ENCODE measurements at regions not wholly inside any gene's neighbourhood (a gene's known extent, or its start where the extent isn't known, plus 50 kb on each side); places are given as distances from the start of the nearest gene placed in this dataset.

DNA sequence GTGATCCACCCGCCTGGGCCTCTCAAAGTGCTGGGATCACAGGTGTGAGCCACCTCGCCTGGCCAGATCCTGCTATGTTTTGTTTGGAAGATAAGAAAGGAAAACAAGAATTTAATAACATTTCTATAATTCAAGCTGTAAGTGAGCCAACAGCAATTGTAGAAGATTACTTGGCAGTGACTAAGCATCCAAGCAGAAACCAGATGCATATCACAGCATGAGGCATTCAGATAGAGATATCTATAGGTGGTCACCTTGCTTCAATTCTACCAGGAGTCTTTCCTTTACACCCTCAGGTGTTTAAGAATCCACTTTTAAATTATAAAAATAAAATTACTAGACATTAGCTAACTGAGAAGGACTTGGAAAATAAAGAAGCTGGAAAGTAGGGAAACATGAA is 83.9 kb upstream of the ATF7IP start:
- Histone ChIP-seq H3K9ac (ENCODE audit: low read depth in 1 of 2, low read length in 2 of 2) (no peak overlapping the region), H3K9me3 (ENCODE audit: control insufficient read depth in 4 of 4, low read length in 3 of 4) (no peaks in the 10 kb centered on the region), H3K4me3 (ENCODE audit: low read depth in 1 of 3, low read length in 3 of 3) (no peak overlapping the region), H3K36me3 (ENCODE audit: control insufficient read depth in 4 of 4, insufficient read depth in 3 of 4, low read depth in 1 of 4, low read length in 3 of 4) (no peaks in the 10 kb centered on the region), H3K27me3 (ENCODE audit: control insufficient read depth in 4 of 4, insufficient read depth in 4 of 4, low read length in 3 of 4) (no peaks in the 10 kb centered on the region), H3K4me1 (ENCODE audit: control insufficient read depth in 4 of 4, insufficient read depth in 4 of 4, low read length in 3 of 4) (no peaks in the 10 kb centered on the region), H3K27ac (ENCODE audit: low read depth in 1 of 2, low read length in 2 of 2) (no peak overlapping the region)
- no peak for TF ChIP-seq EGR1 (IDR thresholded peaks at IDR 0.05; ENCODE audit: low read depth in 2 of 2)
- TF ChIP-seq, protein P1, sequence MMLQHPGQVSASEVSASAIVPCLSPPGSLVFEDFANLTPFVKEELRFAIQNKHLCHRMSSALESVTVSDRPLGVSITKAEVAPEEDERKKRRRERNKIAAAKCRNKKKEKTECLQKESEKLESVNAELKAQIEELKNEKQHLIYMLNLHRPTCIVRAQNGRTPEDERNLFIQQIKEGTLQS (IDR thresholded peaks at IDR 0.05), result no peak
- TF ChIP-seq, protein P2, sequence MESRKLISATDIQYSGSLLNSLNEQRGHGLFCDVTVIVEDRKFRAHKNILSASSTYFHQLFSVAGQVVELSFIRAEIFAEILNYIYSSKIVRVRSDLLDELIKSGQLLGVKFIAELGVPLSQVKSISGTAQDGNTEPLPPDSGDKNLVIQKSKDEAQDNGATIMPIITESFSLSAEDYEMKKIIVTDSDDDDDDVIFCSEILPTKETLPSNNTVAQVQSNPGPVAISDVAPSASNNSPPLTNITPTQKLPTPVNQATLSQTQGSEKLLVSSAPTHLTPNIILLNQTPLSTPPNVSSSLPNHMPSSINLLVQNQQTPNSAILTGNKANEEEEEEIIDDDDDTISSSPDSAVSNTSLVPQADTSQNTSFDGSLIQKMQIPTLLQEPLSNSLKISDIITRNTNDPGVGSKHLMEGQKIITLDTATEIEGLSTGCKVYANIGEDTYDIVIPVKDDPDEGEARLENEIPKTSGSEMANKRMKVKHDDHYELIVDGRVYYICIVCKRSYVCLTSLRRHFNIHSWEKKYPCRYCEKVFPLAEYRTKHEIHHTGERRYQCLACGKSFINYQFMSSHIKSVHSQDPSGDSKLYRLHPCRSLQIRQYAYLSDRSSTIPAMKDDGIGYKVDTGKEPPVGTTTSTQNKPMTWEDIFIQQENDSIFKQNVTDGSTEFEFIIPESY (IDR thresholded peaks at IDR 0.05), result no peak
- TF ChIP-seq, protein P3, sequence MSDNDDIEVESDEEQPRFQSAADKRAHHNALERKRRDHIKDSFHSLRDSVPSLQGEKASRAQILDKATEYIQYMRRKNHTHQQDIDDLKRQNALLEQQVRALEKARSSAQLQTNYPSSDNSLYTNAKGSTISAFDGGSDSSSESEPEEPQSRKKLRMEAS (IDR thresholded peaks at IDR 0.05), result no peak
- no peak for TF ChIP-seq SP1 (IDR thresholded peaks at IDR 0.05)
- TF ChIP-seq, protein P4, sequence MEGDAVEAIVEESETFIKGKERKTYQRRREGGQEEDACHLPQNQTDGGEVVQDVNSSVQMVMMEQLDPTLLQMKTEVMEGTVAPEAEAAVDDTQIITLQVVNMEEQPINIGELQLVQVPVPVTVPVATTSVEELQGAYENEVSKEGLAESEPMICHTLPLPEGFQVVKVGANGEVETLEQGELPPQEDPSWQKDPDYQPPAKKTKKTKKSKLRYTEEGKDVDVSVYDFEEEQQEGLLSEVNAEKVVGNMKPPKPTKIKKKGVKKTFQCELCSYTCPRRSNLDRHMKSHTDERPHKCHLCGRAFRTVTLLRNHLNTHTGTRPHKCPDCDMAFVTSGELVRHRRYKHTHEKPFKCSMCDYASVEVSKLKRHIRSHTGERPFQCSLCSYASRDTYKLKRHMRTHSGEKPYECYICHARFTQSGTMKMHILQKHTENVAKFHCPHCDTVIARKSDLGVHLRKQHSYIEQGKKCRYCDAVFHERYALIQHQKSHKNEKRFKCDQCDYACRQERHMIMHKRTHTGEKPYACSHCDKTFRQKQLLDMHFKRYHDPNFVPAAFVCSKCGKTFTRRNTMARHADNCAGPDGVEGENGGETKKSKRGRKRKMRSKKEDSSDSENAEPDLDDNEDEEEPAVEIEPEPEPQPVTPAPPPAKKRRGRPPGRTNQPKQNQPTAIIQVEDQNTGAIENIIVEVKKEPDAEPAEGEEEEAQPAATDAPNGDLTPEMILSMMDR (IDR thresholded peaks at IDR 0.05; ENCODE audit: low read depth, low read length, missing input control), result no peak
- TF ChIP-seq YY1 (IDR thresholded peaks at IDR 0.05), result no peak
- DNase-seq (ENCODE audit: low spot score), result no peak
- 95% methylated on average over 2 of the region's 2 CpGs for WGBS

DNA sequence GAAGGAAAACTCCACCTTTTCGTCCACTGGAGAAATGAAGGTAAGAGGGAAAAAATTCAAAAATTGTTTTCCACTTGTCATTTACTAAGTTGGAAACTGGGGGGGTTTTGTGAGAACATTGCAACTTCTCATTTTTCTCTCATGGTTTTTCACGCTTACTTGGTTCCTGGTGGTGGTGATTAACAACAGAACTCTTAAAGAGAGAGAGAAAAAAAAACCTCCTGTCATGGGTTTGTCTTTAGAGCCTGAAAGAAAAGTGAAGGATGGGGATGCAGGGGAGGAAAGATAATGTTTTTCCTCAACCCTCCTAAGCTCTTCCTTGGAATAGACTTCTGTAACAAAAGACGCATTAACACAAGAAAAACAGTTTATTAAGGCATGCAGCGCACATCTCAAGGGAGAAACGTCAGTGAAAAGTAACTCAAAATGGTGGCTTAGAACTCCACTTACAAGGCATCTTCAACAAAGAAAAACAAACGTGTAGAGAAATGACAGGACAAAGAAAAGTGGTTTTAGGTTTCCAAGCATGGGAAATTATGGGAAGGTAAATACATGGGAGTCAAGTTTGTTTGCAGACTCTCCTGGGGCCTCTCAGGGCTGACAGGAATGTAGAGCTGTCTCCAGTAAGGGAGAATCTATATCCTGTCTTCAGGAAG is 81.9 kb upstream of the ATF7IP start:
- H3K36me3 ChIP-seq (ENCODE audit: control insufficient read depth in 4 of 4, insufficient read depth in 3 of 4, low read depth in 1 of 4, low read length in 3 of 4), result no peaks in the 10 kb centered on the region
- H3K27ac ChIP-seq (ENCODE audit: low read depth in 1 of 2, low read length in 2 of 2), result no peak overlapping the region
- TF ChIP-seq RXRA (IDR thresholded peaks at IDR 0.05), result no peak
- TF ChIP-seq, protein P2 (IDR thresholded peaks at IDR 0.05), result no peak
- H3K9me3 ChIP-seq (ENCODE audit: control insufficient read depth in 4 of 4, low read length in 3 of 4), result peaks cover 0 to under 1% (median 0%) of the 10 kb centered on the region in 4 donors
- no peak overlapping the region for H3K4me3 ChIP-seq (ENCODE audit: low read depth in 1 of 3, low read length in 3 of 3)
- no peaks in the 10 kb centered on the region for H3K4me1 ChIP-seq (ENCODE audit: control insufficient read depth in 4 of 4, insufficient read depth in 4 of 4, low read length in 3 of 4)
- DNase-seq (ENCODE audit: low spot score), result no peak
- no peak overlapping the region for H3K9ac ChIP-seq (ENCODE audit: low read depth in 1 of 2, low read length in 2 of 2)
- 64% methylated on average over 6 of the region's 6 CpGs for WGBS
- H3K27me3 ChIP-seq (ENCODE audit: control insufficient read depth in 4 of 4, insufficient read depth in 4 of 4, low read length in 3 of 4), result no peaks in the 10 kb centered on the region

DNA sequence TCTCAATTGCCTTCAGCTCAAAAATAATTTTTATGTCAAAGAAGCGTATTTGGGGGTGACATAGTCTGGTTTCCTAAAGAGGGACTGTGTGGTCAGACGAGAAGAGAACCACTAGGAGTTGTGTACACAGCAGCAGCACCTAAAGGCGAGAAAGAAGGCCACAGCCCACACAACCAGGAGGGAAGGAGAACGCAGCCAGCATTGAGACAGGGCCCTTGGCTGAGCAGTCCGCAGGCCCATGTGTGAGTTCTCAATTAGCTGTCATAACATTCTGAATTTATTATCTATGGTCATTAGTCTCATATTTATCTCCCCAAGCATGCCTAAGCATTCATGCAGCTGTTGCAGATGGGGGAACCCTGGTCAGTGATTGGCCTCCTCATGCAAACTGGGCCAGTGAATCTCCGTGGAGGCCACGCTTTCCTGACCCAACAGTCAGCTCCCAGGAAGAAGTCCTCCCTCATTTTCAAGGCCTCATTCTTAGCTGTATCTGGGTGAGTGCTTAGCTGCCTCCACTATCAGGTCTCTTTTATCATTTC is 81.2 kb upstream of the ATF7IP start:
- Histone ChIP-seq H3K36me3 (ENCODE audit: control insufficient read depth in 4 of 4, insufficient read depth in 3 of 4, low read depth in 1 of 4, low read length in 3 of 4) (no peaks in the 10 kb centered on the region), H3K27ac (ENCODE audit: low read depth in 1 of 2, low read length in 2 of 2) (no peak overlapping the region), H3K9ac (ENCODE audit: low read depth in 1 of 2, low read length in 2 of 2) (no peak overlapping the region), H3K27me3 (ENCODE audit: control insufficient read depth in 4 of 4, insufficient read depth in 4 of 4, low read length in 3 of 4) (no peaks in the 10 kb centered on the region), H3K4me3 (ENCODE audit: low read depth in 1 of 3, low read length in 3 of 3) (no peak overlapping the region), H3K9me3 (ENCODE audit: control insufficient read depth in 4 of 4, low read length in 3 of 4) (peaks cover 0 to 7% (median 2%) of the 10 kb centered on the region in 4 donors), H3K4me1 (ENCODE audit: control insufficient read depth in 4 of 4, insufficient read depth in 4 of 4, low read length in 3 of 4) (no peaks in the 10 kb centered on the region)
- no peak for DNase-seq (ENCODE audit: low spot score)
- TF ChIP-seq FOXA2 (IDR thresholded peaks at IDR 0.05) (no peak), FOXA1 (IDR thresholded peaks at IDR 0.05) (no peak), RAD21 (IDR thresholded peaks at IDR 0.05) (peak in 1 of 2 donors; percentile 12), NR2F2 (IDR thresholded peaks at IDR 0.05) (peak; percentile 91)
- TF ChIP-seq, protein P2 (IDR thresholded peaks at IDR 0.05), result no peak
- WGBS, result 76% methylated on average over 7 of the region's 7 CpGs

Measured in liver (tissue), 8 donors.